ENCODE measurements at regions not wholly inside any gene's neighbourhood (a gene's known extent, or its start where the extent isn't known, plus 50 kb on each side); places are given as distances from the start of the nearest gene placed in this dataset.

- no peaks in the 10 kb centered on the region for H3K27me3 ChIP-seq (ENCODE audit: insufficient read depth, low read length)
- no peak overlapping the region for H2BK5ac ChIP-seq (ENCODE audit: low read depth, low read length, poor library complexity)
- peaks cover 16% of the 10 kb centered on the region for H3K9me3 ChIP-seq (ENCODE audit: insufficient read depth, low read depth, low read length)
- H3K14ac ChIP-seq (ENCODE audit: low read length) = no peak overlapping the region
- H3K79me1 ChIP-seq (ENCODE audit: low read length) = no peaks in the 10 kb centered on the region
- no peak for DNase-seq
- H3K9ac ChIP-seq (ENCODE audit: low read length) = no peak overlapping the region
- no peaks in the 10 kb centered on the region for H3K36me3 ChIP-seq (ENCODE audit: control insufficient read depth in 1 of 2, insufficient read depth in 2 of 2, low read length in 2 of 2)
- H4K12ac ChIP-seq (ENCODE audit: low read depth, low read length) = no peak overlapping the region
- no peak overlapping the region for H2AK5ac ChIP-seq (ENCODE audit: low read length)
- H3K27ac ChIP-seq (ENCODE audit: low read depth, low read length) = no peak overlapping the region
- H3K18ac ChIP-seq (ENCODE audit: low read length) = no peak overlapping the region
- H3K23ac ChIP-seq (ENCODE audit: low read length) = no peak overlapping the region
- H4K91ac ChIP-seq (ENCODE audit: low read depth, low read length) = no peak overlapping the region
- H3K4me1 ChIP-seq (ENCODE audit: control insufficient read depth in 1 of 2, insufficient read depth in 2 of 2, low read length in 2 of 2) = peaks cover 0 to 3% of the 10 kb centered on the region in 2 experiments
- WGBS (ENCODE audit: extremely low coverage, insufficient coverage, insufficient read length) = no CpG with 5 or more reads among the region's 8 CpGs
- no peak overlapping the region for H3K4ac ChIP-seq (ENCODE audit: low read depth, low read length)
- no peak overlapping the region for H2AFZ ChIP-seq (ENCODE audit: insufficient read depth, low read length, poor library complexity)
- no peak overlapping the region for H3K4me2 ChIP-seq (ENCODE audit: low read length)
- H2BK120ac ChIP-seq (ENCODE audit: insufficient read depth, low read length, poor library complexity) = no peak overlapping the region
- no peak overlapping the region for H3K4me3 ChIP-seq (ENCODE audit: low read depth, low read length)
- H2BK12ac ChIP-seq (ENCODE audit: low read length) = no peak overlapping the region
- no peaks in the 10 kb centered on the region for H3K79me2 ChIP-seq (ENCODE audit: control insufficient read depth, insufficient read depth, low read length, poor library complexity)
- no peak overlapping the region for H4K8ac ChIP-seq (ENCODE audit: low read depth, low read length)
Measured at GRCh38 chr14:104519721-104520120, 59.8 kb upstream of the C14orf180 start.

GRCh38 chr14:104520620-104521410 lies 58.7 kb upstream of the C14orf180 start:
- Histone ChIP-seq H3K27me3 (ENCODE audit: insufficient read depth, low read length) (no peaks in the 10 kb centered on the region), H4K12ac (ENCODE audit: low read depth, low read length) (no peak overlapping the region), H3K9me3 (ENCODE audit: insufficient read depth, low read depth, low read length) (peaks cover 23% of the 10 kb centered on the region), H3K18ac (ENCODE audit: low read length) (no peak overlapping the region), H2BK5ac (ENCODE audit: low read depth, low read length, poor library complexity) (no peak overlapping the region), H3K27ac (ENCODE audit: low read depth, low read length) (no peak overlapping the region), H3K23ac (ENCODE audit: low read length) (no peak overlapping the region), H3K9ac (ENCODE audit: low read length) (no peak overlapping the region), H3K14ac (ENCODE audit: low read length) (no peak overlapping the region), H3K4me3 (ENCODE audit: low read depth, low read length) (no peak overlapping the region), H3K79me1 (ENCODE audit: low read length) (no peaks in the 10 kb centered on the region), H2AFZ (ENCODE audit: insufficient read depth, low read length, poor library complexity) (no peak overlapping the region), H4K91ac (ENCODE audit: low read depth, low read length) (no peak overlapping the region), H3K36me3 (ENCODE audit: control insufficient read depth in 1 of 2, insufficient read depth in 2 of 2, low read length in 2 of 2) (no peaks in the 10 kb centered on the region), H2AK5ac (ENCODE audit: low read length) (no peak overlapping the region), H2BK12ac (ENCODE audit: low read length) (no peak overlapping the region), H2BK120ac (ENCODE audit: insufficient read depth, low read length, poor library complexity) (no peak overlapping the region), H3K79me2 (ENCODE audit: control insufficient read depth, insufficient read depth, low read length, poor library complexity) (no peaks in the 10 kb centered on the region), H4K8ac (ENCODE audit: low read depth, low read length) (no peak overlapping the region), H3K4ac (ENCODE audit: low read depth, low read length) (no peak overlapping the region), H3K4me1 (ENCODE audit: control insufficient read depth in 1 of 2, insufficient read depth in 2 of 2, low read length in 2 of 2) (peaks cover 0 to 3% of the 10 kb centered on the region in 2 experiments), H3K4me2 (ENCODE audit: low read length) (no peak overlapping the region)
- no CpG with 5 or more reads among the region's 13 CpGs for WGBS (ENCODE audit: extremely low coverage, insufficient coverage, insufficient read length)
- DNase-seq = no peak

- DNase-seq = no peak
- Histone ChIP-seq H4K8ac (ENCODE audit: low read depth, low read length) (no peak overlapping the region), H3K23ac (ENCODE audit: low read length) (no peak overlapping the region), H2AFZ (ENCODE audit: insufficient read depth, low read length, poor library complexity) (no peak overlapping the region), H3K9ac (ENCODE audit: low read length) (no peak overlapping the region), H3K27ac (ENCODE audit: low read depth, low read length) (no peak overlapping the region), H4K91ac (ENCODE audit: low read depth, low read length) (no peak overlapping the region), H2BK12ac (ENCODE audit: low read length) (no peak overlapping the region), H3K4me1 (ENCODE audit: control insufficient read depth in 1 of 2, insufficient read depth in 2 of 2, low read length in 2 of 2) (peaks cover 0 to 3% of the 10 kb centered on the region in 2 experiments), H3K14ac (ENCODE audit: low read length) (no peak overlapping the region), H3K36me3 (ENCODE audit: control insufficient read depth in 1 of 2, insufficient read depth in 2 of 2, low read length in 2 of 2) (no peaks in the 10 kb centered on the region), H3K27me3 (ENCODE audit: insufficient read depth, low read length) (no peaks in the 10 kb centered on the region), H2BK5ac (ENCODE audit: low read depth, low read length, poor library complexity) (no peak overlapping the region), H3K79me2 (ENCODE audit: control insufficient read depth, insufficient read depth, low read length, poor library complexity) (no peaks in the 10 kb centered on the region), H3K9me3 (ENCODE audit: insufficient read depth, low read depth, low read length) (peaks cover 25% of the 10 kb centered on the region), H2AK5ac (ENCODE audit: low read length) (no peak overlapping the region), H2BK120ac (ENCODE audit: insufficient read depth, low read length, poor library complexity) (no peak overlapping the region), H3K4me3 (ENCODE audit: low read depth, low read length) (no peak overlapping the region), H3K4me2 (ENCODE audit: low read length) (no peak overlapping the region), H3K79me1 (ENCODE audit: low read length) (no peaks in the 10 kb centered on the region), H4K12ac (ENCODE audit: low read depth, low read length) (no peak overlapping the region), H3K4ac (ENCODE audit: low read depth, low read length) (no peak overlapping the region), H3K18ac (ENCODE audit: low read length) (no peak overlapping the region)
- no CpG with 5 or more reads among the region's 8 CpGs for whole genome bisulfite sequencing (ENCODE audit: extremely low coverage, insufficient coverage, insufficient read length)
Measured at GRCh38 chr14:104521816-104522745, 57.5 kb upstream of the C14orf180 start.

GRCh38 chr14:104522926-104523545 lies 56.5 kb upstream of the C14orf180 start:
- Histone ChIP-seq H2AFZ (ENCODE audit: insufficient read depth, low read length, poor library complexity) (no peak overlapping the region), H4K8ac (ENCODE audit: low read depth, low read length) (no peak overlapping the region), H3K27me3 (ENCODE audit: insufficient read depth, low read length) (no peaks in the 10 kb centered on the region), H3K4me2 (ENCODE audit: low read length) (no peak overlapping the region), H2BK12ac (ENCODE audit: low read length) (no peak overlapping the region), H3K18ac (ENCODE audit: low read length) (no peak overlapping the region), H2BK120ac (ENCODE audit: insufficient read depth, low read length, poor library complexity) (no peak overlapping the region), H3K79me1 (ENCODE audit: low read length) (no peaks in the 10 kb centered on the region), H3K23ac (ENCODE audit: low read length) (no peak overlapping the region), H3K27ac (ENCODE audit: low read depth, low read length) (no peak overlapping the region), H3K9ac (ENCODE audit: low read length) (no peak overlapping the region), H3K9me3 (ENCODE audit: insufficient read depth, low read depth, low read length) (peaks cover 25% of the 10 kb centered on the region), H3K14ac (ENCODE audit: low read length) (no peak overlapping the region), H3K36me3 (ENCODE audit: control insufficient read depth in 1 of 2, insufficient read depth in 2 of 2, low read length in 2 of 2) (no peaks in the 10 kb centered on the region), H3K4ac (ENCODE audit: low read depth, low read length) (no peak overlapping the region), H2BK5ac (ENCODE audit: low read depth, low read length, poor library complexity) (no peak overlapping the region), H4K91ac (ENCODE audit: low read depth, low read length) (no peak overlapping the region), H3K4me3 (ENCODE audit: low read depth, low read length) (no peak overlapping the region), H4K12ac (ENCODE audit: low read depth, low read length) (no peak overlapping the region), H2AK5ac (ENCODE audit: low read length) (no peak overlapping the region), H3K79me2 (ENCODE audit: control insufficient read depth, insufficient read depth, low read length, poor library complexity) (no peaks in the 10 kb centered on the region), H3K4me1 (ENCODE audit: control insufficient read depth in 1 of 2, insufficient read depth in 2 of 2, low read length in 2 of 2) (peaks cover 0 to 3% of the 10 kb centered on the region in 2 experiments)
- no CpG with 5 or more reads among the region's 13 CpGs for WGBS (ENCODE audit: extremely low coverage, insufficient coverage, insufficient read length)
- no peak for DNase-seq
